Mesothelial cell of epicardium (in vitro differentiated cells): ENCODE measurements at regions not wholly inside any gene's neighbourhood (a gene's known extent, or its start where the extent isn't known, plus 50 kb on each side); places are given as distances from the start of the nearest gene placed in this dataset.

Source experiments
- DNase-seq, 2 experiments: peaks; one replicate each; pipeline ENCODE4 v3.0.0; 2021; ENCODE audit warnings: low spot score in 2 of 2; ENCODE audit not compliant: unreplicated experiment in 2 of 2
- H3K27ac Mint-ChIP-seq: 2 replicates; pipeline ENCODE4 v1.8.0; 2021; ENCODE audit warnings: mixed read lengths
- H3K27me3 Mint-ChIP-seq: 2 replicates; pipeline ENCODE4 v1.8.0; 2021; ENCODE audit warnings: low read depth, mixed read lengths
- H3K36me3 Mint-ChIP-seq: 2 replicates; pipeline ENCODE4 v1.8.0; 2021; ENCODE audit warnings: mixed read lengths
- H3K4me1 Mint-ChIP-seq: 2 replicates; pipeline ENCODE4 v1.8.0; 2021; ENCODE audit warnings: mixed read lengths
- H3K4me3 Mint-ChIP-seq: 2 replicates; pipeline ENCODE4 v1.8.0; 2021; ENCODE audit warnings: mild to moderate bottlenecking, moderate library complexity, mixed read lengths
- H3K9me3 Mint-ChIP-seq: 2 replicates; pipeline ENCODE4 v1.8.0; 2021; ENCODE audit warnings: mixed read lengths
- TF ChIP-seq, protein P1 (sequence below): fragments of 200-600 bp; sonication (generic); IDR thresholded peaks from one replicate; pipeline ENCODE4 v1.5.0; 2021; ENCODE audit warnings: antibody characterized with exemption; ENCODE audit not compliant: unreplicated experiment

DNA sequence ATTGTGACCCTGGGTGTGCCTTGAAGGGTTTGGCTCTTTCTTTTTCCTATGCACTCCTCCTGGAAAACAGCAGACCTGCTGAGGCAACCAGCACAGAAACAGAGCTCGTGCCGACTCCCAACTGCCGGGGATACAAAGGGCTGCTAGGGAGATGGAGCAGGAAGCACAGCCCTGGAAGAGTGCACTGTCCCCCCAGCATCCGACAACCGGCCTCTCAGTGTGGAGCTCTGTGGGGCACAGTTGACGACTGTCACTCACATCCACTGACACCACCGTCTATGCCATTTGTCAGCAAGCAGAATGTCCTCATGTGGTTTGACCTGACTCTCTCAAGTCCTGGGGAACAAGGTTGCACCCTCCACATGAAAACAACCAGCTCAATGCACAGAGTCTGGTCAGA lies 290.4 kb downstream of the TNS1 start:
- no peak for DNase-seq
- TF ChIP-seq, protein P1, sequence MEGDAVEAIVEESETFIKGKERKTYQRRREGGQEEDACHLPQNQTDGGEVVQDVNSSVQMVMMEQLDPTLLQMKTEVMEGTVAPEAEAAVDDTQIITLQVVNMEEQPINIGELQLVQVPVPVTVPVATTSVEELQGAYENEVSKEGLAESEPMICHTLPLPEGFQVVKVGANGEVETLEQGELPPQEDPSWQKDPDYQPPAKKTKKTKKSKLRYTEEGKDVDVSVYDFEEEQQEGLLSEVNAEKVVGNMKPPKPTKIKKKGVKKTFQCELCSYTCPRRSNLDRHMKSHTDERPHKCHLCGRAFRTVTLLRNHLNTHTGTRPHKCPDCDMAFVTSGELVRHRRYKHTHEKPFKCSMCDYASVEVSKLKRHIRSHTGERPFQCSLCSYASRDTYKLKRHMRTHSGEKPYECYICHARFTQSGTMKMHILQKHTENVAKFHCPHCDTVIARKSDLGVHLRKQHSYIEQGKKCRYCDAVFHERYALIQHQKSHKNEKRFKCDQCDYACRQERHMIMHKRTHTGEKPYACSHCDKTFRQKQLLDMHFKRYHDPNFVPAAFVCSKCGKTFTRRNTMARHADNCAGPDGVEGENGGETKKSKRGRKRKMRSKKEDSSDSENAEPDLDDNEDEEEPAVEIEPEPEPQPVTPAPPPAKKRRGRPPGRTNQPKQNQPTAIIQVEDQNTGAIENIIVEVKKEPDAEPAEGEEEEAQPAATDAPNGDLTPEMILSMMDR: no peak
- H3K27ac Mint-ChIP-seq: no peak overlapping the region
- H3K36me3 Mint-ChIP-seq: peaks cover 3% of the 10 kb centered on the region
- H3K4me1 Mint-ChIP-seq: peaks cover 32% of the 10 kb centered on the region
- H3K27me3 Mint-ChIP-seq: no peaks in the 10 kb centered on the region
- no peaks in the 10 kb centered on the region for H3K9me3 Mint-ChIP-seq
- no peak overlapping the region for H3K4me3 Mint-ChIP-seq

DNA sequence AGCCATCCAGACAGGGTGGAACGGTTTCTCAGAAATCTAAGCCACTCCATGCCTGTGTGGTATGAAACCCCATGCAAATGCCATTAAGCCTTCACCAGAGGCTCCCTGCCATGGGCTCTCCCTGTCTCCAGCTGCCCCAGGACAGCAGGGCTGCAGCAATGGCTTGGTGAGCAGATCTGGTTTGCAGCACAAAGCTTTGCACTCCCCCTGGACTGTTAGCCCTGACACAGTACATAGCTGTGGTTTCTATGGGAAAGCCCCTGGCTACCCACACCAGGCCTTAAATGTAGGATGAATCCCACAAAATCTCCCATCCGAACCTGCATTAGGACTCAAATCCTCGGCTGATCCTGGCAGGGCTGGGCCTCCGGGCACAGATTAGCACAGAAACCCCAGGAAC lies 291.6 kb downstream of the TNS1 start:
- TF ChIP-seq, protein P1: no peak
- DNase-seq: no peak
- no peak overlapping the region for H3K4me3 Mint-ChIP-seq
- H3K36me3 Mint-ChIP-seq: peaks cover 2% of the 10 kb centered on the region
- no peak overlapping the region for H3K27ac Mint-ChIP-seq
- H3K9me3 Mint-ChIP-seq: no peaks in the 10 kb centered on the region
- H3K4me1 Mint-ChIP-seq: peaks cover 32% of the 10 kb centered on the region
- no peaks in the 10 kb centered on the region for H3K27me3 Mint-ChIP-seq

DNA sequence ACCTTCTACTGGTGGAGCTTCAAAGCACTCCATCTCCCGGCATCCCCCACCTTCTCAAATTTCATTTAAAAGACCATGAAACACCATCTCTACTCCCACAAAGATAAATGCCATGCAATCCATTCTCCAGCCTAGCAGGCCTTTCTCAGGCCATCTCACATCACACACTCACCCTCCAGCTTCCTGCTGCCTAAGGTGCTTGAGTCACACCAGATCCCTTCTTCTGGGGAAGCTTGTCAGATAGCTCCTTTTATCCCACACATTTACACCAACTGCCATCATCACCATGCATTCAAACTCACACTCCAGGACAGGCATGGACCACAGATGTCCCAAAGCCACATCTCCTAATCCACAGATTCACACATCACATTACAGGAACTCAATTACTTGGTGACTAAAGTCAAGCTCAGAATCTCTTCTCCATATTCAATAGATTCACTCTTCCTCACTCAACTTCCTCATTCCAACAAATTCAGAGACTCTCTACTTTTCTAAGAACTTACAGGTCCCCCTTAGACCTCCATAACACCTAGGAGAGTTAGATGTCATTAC lies 292.5 kb downstream of the TNS1 start:
- Mint-ChIP-seq H3K4me1 (peaks cover 32% of the 10 kb centered on the region), H3K27ac (peak overlapping the region; percentile 27), H3K27me3 (no peaks in the 10 kb centered on the region), H3K4me3 (no peak overlapping the region), H3K36me3 (no peaks in the 10 kb centered on the region), H3K9me3 (no peaks in the 10 kb centered on the region)
- DNase-seq: no peak
- TF ChIP-seq, protein P1: no peak

DNA sequence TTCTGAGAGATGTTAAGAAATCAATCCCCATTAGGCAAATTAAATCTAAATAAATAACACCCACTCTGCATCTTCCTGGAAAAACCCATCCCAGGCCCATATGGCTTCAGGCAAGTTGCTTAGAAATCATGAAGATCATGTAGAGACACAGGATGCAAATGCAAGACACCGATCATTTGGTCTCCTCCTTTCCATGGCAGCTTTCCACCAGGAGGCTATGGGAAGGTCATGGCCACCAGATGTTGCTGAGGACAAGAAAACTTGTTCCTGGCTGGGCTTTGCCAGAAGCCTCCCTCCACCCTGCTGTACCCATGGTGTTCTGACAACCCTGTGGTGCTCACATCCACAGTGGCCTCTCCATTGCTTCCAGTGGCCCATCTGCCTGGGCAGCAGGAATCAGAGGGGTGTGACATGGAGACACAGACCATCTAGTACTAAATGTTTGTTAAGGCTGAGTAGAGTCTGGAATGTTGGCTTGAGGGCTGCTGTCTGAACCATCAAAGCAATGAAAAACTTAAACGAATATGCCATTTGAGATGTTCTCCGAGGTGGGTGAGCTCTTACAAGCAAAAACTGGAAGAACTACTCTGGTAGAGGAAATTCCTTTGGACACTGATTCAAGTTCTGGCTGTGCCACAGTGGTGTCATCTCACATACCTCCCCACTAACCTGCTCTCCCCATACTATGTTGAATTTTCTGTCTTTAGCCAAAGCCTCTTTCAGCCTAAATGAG lies 293.2 kb downstream of the TNS1 start:
- no peak for DNase-seq
- Mint-ChIP-seq H3K9me3 (no peaks in the 10 kb centered on the region), H3K4me1 (peaks cover 31% of the 10 kb centered on the region), H3K36me3 (no peaks in the 10 kb centered on the region), H3K4me3 (no peak overlapping the region), H3K27ac (peak overlapping the region; percentile 1), H3K27me3 (no peaks in the 10 kb centered on the region)
- TF ChIP-seq, protein P1: no peak

DNA sequence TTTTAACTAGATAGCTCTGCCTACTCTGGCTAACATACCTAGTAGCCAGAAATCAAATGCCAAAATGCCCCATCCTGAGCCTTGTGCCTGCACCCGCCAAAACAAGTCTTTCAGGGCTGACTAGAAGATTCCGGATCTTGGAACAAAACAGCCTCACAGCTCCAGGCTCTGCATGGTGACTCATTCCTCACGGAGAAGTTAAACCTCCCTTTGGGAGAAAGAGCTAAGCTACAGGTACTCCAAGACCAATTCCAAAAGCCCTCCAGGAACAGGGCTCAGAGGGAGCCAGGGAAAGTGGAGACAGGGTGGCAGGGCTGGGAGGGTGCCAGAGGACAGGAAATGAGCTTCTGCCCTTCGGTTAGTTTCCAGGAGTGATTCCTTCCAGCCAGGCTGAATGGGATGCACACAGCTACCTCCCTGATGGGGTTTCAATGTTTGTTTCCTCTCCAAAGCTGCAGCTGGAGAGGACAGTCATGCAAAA lies 295.6 kb downstream of the TNS1 start:
- no peaks in the 10 kb centered on the region for H3K9me3 Mint-ChIP-seq
- no peaks in the 10 kb centered on the region for H3K36me3 Mint-ChIP-seq
- no peak overlapping the region for H3K27ac Mint-ChIP-seq
- TF ChIP-seq, protein P1: no peak
- H3K27me3 Mint-ChIP-seq: no peaks in the 10 kb centered on the region
- H3K4me1 Mint-ChIP-seq: peaks cover 18% of the 10 kb centered on the region
- no peak overlapping the region for H3K4me3 Mint-ChIP-seq
- DNase-seq: no peak
